Mucosa of descending colon (tissue), 3 donors: ENCODE measurements at regions not wholly inside any gene's neighbourhood (a gene's known extent, or its start where the extent isn't known, plus 50 kb on each side); places are given as distances from the start of the nearest gene placed in this dataset.

Source experiments
- ATAC-seq: fragments of 200-7000 bp; cut with Tn5 transposase; one replicate; pipeline ENCODE4 v1.9.1; 2020; ENCODE audit warnings: mild to moderate bottlenecking, moderate library complexity
- DNase-seq, 3 donors: peaks; one replicate each; pipeline ENCODE4 v3.0.0-alpha.2; 2020
- H3K36me3 ChIP-seq: fragments of 200-600 bp; one replicate; pipeline ENCODE4 v1.8.0; 2021; ENCODE audit warnings: low read depth, mild to moderate bottlenecking
- H3K4me1 ChIP-seq: fragments of 200-600 bp; one replicate; pipeline ENCODE4 v1.8.0; 2021; ENCODE audit warnings: low read depth, mild to moderate bottlenecking
- H3K4me3 ChIP-seq: fragments of 200-600 bp; one replicate; pipeline ENCODE4 v1.8.0; 2021; ENCODE audit warnings: mild to moderate bottlenecking
- H3K9me3 ChIP-seq: fragments of 200-600 bp; one replicate; pipeline ENCODE4 v1.8.0; 2021; ENCODE audit warnings: mild to moderate bottlenecking
- intact Hi-C, 2 donors: fragments of 100-400 bp; cut with DNase I in 1 of 2; cut with micrococcal nuclease in 1 of 2; formaldehyde crosslinking; loops; one replicate each; pipeline versions ENCODE4 v1.11.0 to v1.11.1; 2022; cut with DNase I, micrococcal nuclease
- TF ChIP-seq, protein P1 (sequence below): fragments of 200-600 bp; IDR thresholded peaks from one replicate; pipeline ENCODE4 v1.8.0; 2022; ENCODE audit warnings: antibody characterized with exemption, mild to moderate bottlenecking
- donor health status: DM: no; HTN: no; CAD: no; lungs with moderate emphysema.
- donor health status: DM: no; HTN: no; CAD: no.
- donor health status: DM: no; HTN: yes; CAD: no.

DNA sequence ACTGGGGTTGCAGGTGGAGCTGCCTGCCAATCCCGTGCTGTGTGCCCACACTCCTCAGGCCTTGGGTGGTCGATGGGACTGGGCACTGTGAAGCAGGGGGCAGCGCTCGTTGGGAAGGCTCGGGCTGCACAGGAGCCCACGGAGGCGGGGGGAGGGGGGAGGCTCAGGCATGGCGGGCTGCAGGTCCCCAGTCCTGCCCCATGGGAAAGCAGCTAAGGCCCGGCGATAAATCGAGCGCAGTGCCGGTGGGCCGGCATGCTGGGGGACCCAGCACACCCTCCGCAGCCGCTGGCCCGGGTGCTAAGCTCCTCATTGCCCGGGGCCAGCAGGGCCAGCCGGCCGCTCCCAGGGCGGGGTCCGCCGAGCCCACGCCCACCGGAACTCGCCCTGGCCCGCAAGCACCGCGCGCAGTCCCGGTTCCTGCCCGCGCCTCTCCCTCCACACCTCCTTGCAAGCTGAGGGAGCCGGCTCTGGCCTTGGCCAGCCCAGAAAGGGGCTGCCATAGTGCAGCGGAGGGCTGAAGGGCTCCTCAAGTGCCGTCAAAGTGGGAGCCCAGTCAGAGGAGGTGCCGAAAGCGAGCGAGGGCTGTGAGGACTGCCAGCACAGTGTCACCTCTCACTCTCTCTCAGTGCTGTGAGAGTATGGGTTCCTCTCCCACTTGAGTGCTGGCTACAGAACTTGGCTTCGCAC is 1210.6 kb upstream of the NXPH2 start:
- DNase-seq = no peak
- Histone ChIP-seq H3K9me3 (no peaks in the 10 kb centered on the region), H3K4me1 (no peaks in the 10 kb centered on the region), H3K36me3 (no peaks in the 10 kb centered on the region), H3K4me3 (no peak overlapping the region)
- TF ChIP-seq, protein P1, sequence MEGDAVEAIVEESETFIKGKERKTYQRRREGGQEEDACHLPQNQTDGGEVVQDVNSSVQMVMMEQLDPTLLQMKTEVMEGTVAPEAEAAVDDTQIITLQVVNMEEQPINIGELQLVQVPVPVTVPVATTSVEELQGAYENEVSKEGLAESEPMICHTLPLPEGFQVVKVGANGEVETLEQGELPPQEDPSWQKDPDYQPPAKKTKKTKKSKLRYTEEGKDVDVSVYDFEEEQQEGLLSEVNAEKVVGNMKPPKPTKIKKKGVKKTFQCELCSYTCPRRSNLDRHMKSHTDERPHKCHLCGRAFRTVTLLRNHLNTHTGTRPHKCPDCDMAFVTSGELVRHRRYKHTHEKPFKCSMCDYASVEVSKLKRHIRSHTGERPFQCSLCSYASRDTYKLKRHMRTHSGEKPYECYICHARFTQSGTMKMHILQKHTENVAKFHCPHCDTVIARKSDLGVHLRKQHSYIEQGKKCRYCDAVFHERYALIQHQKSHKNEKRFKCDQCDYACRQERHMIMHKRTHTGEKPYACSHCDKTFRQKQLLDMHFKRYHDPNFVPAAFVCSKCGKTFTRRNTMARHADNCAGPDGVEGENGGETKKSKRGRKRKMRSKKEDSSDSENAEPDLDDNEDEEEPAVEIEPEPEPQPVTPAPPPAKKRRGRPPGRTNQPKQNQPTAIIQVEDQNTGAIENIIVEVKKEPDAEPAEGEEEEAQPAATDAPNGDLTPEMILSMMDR = no peak
- no peak for ATAC-seq
- intact Hi-C loops = no loop called here

DNA sequence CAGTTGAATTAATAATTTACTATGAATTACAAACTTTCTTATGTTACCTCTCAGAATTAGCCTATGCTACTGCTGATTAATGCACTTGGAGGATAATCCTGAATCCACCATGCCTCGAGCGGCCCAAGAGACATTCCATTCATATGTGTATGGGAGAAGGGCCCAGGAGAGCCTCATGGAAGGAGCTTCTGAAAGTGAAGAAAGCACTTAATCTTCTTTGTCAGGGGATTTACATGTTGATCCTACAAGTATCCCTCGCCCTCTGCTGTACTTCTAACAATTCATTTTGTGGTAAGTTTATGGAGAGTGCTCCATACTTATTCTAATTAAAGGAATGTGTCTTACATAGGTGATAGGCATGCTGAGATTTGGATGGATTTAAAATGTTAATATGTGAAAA is 1189.1 kb upstream of the NXPH2 start:
- TF ChIP-seq, protein P1 = no peak
- no peak overlapping the region for H3K4me3 ChIP-seq
- ATAC-seq = no peak

DNA sequence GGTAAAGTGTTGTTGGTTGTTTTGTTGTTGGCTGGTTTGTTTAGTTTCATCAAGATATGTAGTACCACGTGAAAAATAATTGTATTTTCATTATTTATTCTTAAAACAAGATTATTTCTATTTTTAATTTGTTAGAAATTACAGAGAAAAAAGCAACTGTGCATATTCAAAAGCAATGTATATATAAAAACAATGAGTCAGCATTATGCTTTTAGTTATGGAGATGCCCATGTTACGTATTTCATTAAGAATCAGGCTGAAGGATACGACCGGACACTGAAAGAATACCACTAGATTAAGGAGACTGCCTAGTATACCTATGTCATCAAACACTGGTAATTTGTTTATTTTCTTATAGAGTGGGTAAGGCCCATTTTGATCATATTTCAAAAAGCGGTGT is 1188.4 kb upstream of the NXPH2 start:
- TF ChIP-seq, protein P1 = no peak

More for the DNA sequence above, 1189.1 kb upstream of the NXPH2 start:
- no peaks in the 10 kb centered on the region for H3K4me1 ChIP-seq
- intact Hi-C loops = no loop called here
- peaks cover 6% of the 10 kb centered on the region for H3K9me3 ChIP-seq
- H3K36me3 ChIP-seq = no peaks in the 10 kb centered on the region
- no peak for DNase-seq

DNA sequence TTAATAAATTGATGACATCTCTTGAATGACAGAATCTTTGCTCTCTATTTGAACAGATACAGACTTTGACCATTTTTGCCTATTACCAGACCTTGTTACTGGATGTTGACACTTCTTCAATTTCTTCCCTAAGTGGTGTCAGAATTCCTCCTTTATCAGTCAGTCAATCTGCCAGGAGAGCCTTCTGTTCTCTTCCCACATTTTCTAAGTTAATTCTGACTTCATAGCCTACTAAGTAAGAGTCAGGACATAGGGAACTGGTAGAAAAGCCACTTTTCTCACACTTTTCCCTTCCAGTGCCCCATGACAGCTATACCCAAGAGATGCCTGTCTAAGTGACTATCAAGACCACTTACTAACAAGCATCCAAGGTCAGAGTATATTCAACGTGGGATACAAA is 1187.5 kb upstream of the NXPH2 start:
- DNase-seq = no peak
- H3K9me3 ChIP-seq = no peaks in the 10 kb centered on the region
- TF ChIP-seq, protein P1 = no peak
- no peak overlapping the region for H3K4me3 ChIP-seq
- ATAC-seq = no peak
- H3K36me3 ChIP-seq = no peaks in the 10 kb centered on the region
- intact Hi-C loops = no loop called here
- no peaks in the 10 kb centered on the region for H3K4me1 ChIP-seq

More for the DNA sequence above, 1188.4 kb upstream of the NXPH2 start:
- no peaks in the 10 kb centered on the region for H3K36me3 ChIP-seq
- ATAC-seq (no peak), DNase-seq (no peak)
- intact Hi-C loops = no loop called here
- no peaks in the 10 kb centered on the region for H3K4me1 ChIP-seq
- H3K4me3 ChIP-seq = no peak overlapping the region
- H3K9me3 ChIP-seq = peaks cover 6% of the 10 kb centered on the region

DNA sequence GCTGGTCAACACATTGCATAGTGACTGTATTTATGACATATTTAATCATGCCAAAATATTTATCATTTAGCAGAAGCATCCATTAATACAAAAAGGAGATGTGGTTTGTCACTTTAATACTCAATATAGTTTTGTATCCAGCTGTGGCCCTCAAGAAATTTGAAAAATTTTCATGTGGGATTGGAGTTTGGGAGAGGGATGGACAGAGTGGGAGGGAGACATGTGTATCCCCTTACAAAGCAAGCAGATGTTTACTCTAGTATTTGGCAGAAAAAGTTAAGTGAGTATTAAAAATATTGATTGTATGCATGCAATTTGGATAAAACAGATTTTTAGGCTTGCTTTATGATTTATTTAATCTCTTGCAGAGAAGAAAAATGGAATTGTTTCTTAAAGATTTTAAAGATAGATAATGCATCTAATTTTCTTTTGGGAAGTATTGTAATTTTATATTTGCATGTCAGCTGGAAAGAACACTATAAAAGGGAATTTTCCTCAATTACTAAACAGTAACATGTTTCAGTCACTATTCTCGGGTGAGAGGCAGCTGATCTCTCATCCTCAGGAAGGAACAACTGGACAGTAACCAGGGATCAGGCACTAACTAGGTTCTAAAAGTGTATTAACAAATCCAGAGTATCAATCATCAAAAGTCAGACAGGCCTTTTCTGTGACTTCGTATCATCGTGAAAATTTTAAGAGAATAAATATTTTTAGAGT is 1184.7 kb upstream of the NXPH2 start:
- Histone ChIP-seq H3K9me3 (no peaks in the 10 kb centered on the region), H3K4me3 (no peak overlapping the region), H3K4me1 (no peaks in the 10 kb centered on the region), H3K36me3 (no peaks in the 10 kb centered on the region)
- intact Hi-C loops = no loop called here
- TF ChIP-seq, protein P1 = no peak
- DNase-seq = no peak
- ATAC-seq = no peak
